Endothelial cell (in vitro differentiated cells): ENCODE measurements at regions not wholly inside any gene's neighbourhood (a gene's known extent, or its start where the extent isn't known, plus 50 kb on each side); places are given as distances from the start of the nearest gene placed in this dataset.

Experiments used
- DNase-seq: peaks from one replicate; pipeline ENCODE4 v3.0.0; 2021; ENCODE audit warnings: low spot score
- H3K27ac Mint-ChIP-seq: one replicate; pipeline ENCODE4 v1.8.0; 2021; ENCODE audit warnings: mixed read lengths, inconsistent platforms; ENCODE audit not compliant: unreplicated experiment
- H3K27me3 Mint-ChIP-seq: one replicate; pipeline ENCODE4 v1.8.0; 2021; ENCODE audit warnings: mild to moderate bottlenecking, moderate library complexity, mixed read lengths, inconsistent platforms; ENCODE audit not compliant: unreplicated experiment
- H3K36me3 Mint-ChIP-seq: one replicate; pipeline ENCODE4 v1.8.0; 2021; ENCODE audit warnings: mild to moderate bottlenecking, low read depth, mixed read lengths, inconsistent platforms; ENCODE audit not compliant: unreplicated experiment
- H3K4me1 Mint-ChIP-seq: one replicate; pipeline ENCODE4 v1.8.0; 2021; ENCODE audit warnings: mild to moderate bottlenecking, mixed read lengths, inconsistent platforms; ENCODE audit not compliant: unreplicated experiment
- H3K4me3 Mint-ChIP-seq: one replicate; pipeline ENCODE4 v1.8.0; 2021; ENCODE audit warnings: mild to moderate bottlenecking, mixed read lengths, inconsistent platforms; ENCODE audit not compliant: unreplicated experiment
- H3K9me3 Mint-ChIP-seq: one replicate; pipeline ENCODE4 v1.8.0; 2021; ENCODE audit warnings: mixed read lengths, inconsistent platforms; ENCODE audit not compliant: unreplicated experiment
- TF ChIP-seq, protein P1 (sequence below): fragments of 200-600 bp; sonication (generic); IDR thresholded peaks from one replicate; pipeline ENCODE4 v1.5.0; 2021; ENCODE audit warnings: antibody characterized with exemption; ENCODE audit not compliant: unreplicated experiment

DNA sequence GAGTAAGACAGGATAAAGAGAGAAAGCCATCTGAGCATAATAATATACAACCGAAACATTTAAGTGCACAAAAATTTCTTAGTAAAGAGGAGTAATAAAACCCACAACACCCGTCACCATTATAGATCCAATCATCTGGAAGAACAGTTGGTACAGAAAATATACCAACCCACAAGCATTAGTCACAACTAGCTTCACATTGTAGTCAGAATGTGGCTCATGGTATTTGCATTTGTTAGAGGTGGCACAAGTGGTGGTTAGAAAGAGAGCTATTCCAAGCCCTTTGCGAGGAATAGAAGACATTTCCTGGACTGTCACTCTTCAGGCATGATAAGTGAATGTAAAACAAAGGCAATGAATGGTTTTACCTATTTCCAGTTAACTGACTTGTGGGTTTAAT, 677.5 kb upstream of the ST8SIA4 start:
- TF ChIP-seq, protein P1, sequence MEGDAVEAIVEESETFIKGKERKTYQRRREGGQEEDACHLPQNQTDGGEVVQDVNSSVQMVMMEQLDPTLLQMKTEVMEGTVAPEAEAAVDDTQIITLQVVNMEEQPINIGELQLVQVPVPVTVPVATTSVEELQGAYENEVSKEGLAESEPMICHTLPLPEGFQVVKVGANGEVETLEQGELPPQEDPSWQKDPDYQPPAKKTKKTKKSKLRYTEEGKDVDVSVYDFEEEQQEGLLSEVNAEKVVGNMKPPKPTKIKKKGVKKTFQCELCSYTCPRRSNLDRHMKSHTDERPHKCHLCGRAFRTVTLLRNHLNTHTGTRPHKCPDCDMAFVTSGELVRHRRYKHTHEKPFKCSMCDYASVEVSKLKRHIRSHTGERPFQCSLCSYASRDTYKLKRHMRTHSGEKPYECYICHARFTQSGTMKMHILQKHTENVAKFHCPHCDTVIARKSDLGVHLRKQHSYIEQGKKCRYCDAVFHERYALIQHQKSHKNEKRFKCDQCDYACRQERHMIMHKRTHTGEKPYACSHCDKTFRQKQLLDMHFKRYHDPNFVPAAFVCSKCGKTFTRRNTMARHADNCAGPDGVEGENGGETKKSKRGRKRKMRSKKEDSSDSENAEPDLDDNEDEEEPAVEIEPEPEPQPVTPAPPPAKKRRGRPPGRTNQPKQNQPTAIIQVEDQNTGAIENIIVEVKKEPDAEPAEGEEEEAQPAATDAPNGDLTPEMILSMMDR, result no peak
- no peaks in the 10 kb centered on the region for H3K4me1 Mint-ChIP-seq
- no peaks in the 10 kb centered on the region for H3K36me3 Mint-ChIP-seq
- no peak overlapping the region for H3K27ac Mint-ChIP-seq
- H3K9me3 Mint-ChIP-seq, result no peaks in the 10 kb centered on the region
- H3K27me3 Mint-ChIP-seq, result no peaks in the 10 kb centered on the region
- no peak overlapping the region for H3K4me3 Mint-ChIP-seq
- DNase-seq, result no peak

DNA sequence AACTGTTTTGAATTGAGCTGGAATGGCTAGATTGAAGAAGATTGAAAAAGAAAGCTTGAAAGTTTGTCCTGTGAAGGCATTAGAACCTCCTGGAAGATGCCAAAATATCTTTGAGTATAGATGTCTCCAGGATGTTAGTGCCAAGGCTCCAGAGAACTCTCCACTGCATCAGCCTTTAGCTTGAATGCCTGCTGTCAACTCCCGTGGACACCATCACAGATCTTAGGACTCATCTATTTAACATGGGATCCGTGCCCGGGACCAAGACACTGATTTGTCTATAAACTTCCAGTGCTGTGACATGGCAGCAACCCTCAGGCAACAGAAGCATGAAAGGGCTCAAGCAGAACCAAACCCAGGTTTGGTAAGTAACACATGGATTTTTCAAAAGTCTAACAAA, 670.9 kb upstream of the ST8SIA4 start:
- DNase-seq, result no peak
- H3K27ac Mint-ChIP-seq, result no peak overlapping the region
- TF ChIP-seq, protein P1, result no peak
- no peaks in the 10 kb centered on the region for H3K4me1 Mint-ChIP-seq
- H3K9me3 Mint-ChIP-seq, result no peaks in the 10 kb centered on the region
- no peaks in the 10 kb centered on the region for H3K27me3 Mint-ChIP-seq
- H3K36me3 Mint-ChIP-seq, result no peaks in the 10 kb centered on the region
- H3K4me3 Mint-ChIP-seq, result no peak overlapping the region

DNA sequence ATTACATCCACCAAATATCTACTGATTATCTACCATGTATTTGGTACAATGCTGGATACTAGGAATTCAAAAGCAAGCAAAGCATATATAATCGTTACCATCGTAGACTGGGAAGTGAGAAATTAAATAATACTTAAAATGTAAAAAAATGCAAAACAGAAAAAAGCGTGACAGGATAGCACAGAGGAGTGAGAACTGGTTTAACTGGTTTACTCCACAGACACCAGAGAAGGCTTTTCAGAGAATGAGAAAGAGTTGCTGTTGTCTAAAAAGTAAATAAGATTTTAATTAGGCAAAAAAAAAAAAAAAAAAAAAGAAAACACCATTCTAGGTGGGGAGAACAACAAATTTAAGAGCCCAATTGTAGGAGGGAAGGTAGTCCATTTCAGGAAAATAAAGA, 657.9 kb upstream of the ST8SIA4 start:
- Mint-ChIP-seq H3K4me1 (no peaks in the 10 kb centered on the region), H3K27me3 (no peaks in the 10 kb centered on the region), H3K36me3 (no peaks in the 10 kb centered on the region), H3K4me3 (no peak overlapping the region), H3K9me3 (no peaks in the 10 kb centered on the region), H3K27ac (no peak overlapping the region)
- no peak for DNase-seq
- TF ChIP-seq, protein P1, result no peak

DNA sequence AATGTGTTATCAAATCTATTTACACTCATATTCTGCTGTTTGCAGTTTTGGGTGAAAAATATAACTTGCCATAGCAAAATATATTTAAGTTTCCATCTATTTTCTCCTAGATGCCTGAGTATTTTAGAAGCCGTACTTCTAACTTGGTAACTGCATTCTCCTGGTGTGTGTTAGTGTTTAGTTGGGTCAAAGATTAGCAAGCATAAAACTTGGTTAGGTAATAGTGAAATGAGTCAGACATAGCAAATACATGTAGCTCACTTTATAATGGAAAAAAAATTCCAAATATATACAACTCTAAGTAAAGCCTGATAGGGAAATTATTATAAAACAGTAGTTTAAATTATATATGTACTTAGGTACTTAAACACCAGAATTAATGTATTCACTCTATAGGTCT, 640.7 kb upstream of the ST8SIA4 start:
- H3K27ac Mint-ChIP-seq, result no peak overlapping the region
- TF ChIP-seq, protein P1, result no peak
- no peaks in the 10 kb centered on the region for H3K27me3 Mint-ChIP-seq
- no peak overlapping the region for H3K4me3 Mint-ChIP-seq
- DNase-seq, result no peak
- no peaks in the 10 kb centered on the region for H3K9me3 Mint-ChIP-seq
- H3K36me3 Mint-ChIP-seq, result no peaks in the 10 kb centered on the region
- no peaks in the 10 kb centered on the region for H3K4me1 Mint-ChIP-seq

DNA sequence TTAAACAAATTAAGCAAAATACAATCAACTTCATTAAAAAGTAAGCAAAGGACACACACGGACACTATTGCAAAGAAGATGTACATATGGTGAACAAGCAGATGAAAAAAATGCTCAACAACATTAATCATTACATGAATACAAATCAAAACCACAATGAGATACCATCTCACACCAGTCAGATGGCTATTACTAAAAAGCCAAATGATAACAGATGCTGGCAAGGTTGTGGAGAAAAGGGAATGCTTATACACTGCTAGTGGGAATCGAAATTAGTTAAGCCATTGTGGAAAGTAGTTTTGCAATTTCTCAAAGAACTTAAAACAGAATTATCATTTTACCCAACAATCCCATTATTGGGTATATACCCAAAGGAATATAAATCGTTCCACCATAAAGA, 636.2 kb upstream of the ST8SIA4 start:
- no peaks in the 10 kb centered on the region for H3K36me3 Mint-ChIP-seq
- H3K9me3 Mint-ChIP-seq, result no peaks in the 10 kb centered on the region
- TF ChIP-seq, protein P1, result no peak
- H3K27ac Mint-ChIP-seq, result no peak overlapping the region
- no peak for DNase-seq
- no peaks in the 10 kb centered on the region for H3K27me3 Mint-ChIP-seq
- no peak overlapping the region for H3K4me3 Mint-ChIP-seq
- no peaks in the 10 kb centered on the region for H3K4me1 Mint-ChIP-seq
